Endodermal cell (in vitro differentiated cells): ENCODE measurements at regions not wholly inside any gene's neighbourhood (a gene's known extent, or its start where the extent isn't known, plus 50 kb on each side); places are given as distances from the start of the nearest gene placed in this dataset.
A peak's percentile ranks its signal among the peaks of the same experiment; 100 is the strongest.

ENCODE experiments used
- DNase-seq: peaks from one replicate; pipeline ENCODE4 v3.0.0-alpha.2; 2017
- H3K27ac ChIP-seq: 2 replicates; pipeline ENCODE4 v1.5.1; 2013; ENCODE audit warnings: mild to moderate bottlenecking, low read depth, low read length, moderate library complexity
- H3K27me3 ChIP-seq: 2 replicates; pipeline ENCODE4 v1.6.1; 2013; ENCODE audit warnings: mild to moderate bottlenecking, low read length, moderate library complexity; ENCODE audit not compliant: insufficient read depth, control insufficient read depth, poor library complexity, severe bottlenecking
- H3K36me3 ChIP-seq: 2 replicates; pipeline ENCODE4 v1.7.0; 2013; ENCODE audit warnings: mild to moderate bottlenecking, low read length, moderate library complexity; ENCODE audit not compliant: control insufficient read depth, insufficient read depth
- H3K4me1 ChIP-seq: one replicate; pipeline ENCODE4 v1.7.0; 2013; ENCODE audit warnings: low read length; ENCODE audit not compliant: control insufficient read depth, insufficient read depth
- H3K4me3 ChIP-seq: 2 replicates; pipeline ENCODE4 v1.5.1; 2013; ENCODE audit warnings: mild to moderate bottlenecking, low read length, moderate library complexity
- H3K9ac ChIP-seq: 2 replicates; pipeline ENCODE4 v1.6.1; 2013; ENCODE audit warnings: mild to moderate bottlenecking, low read length, moderate library complexity; ENCODE audit not compliant: poor library complexity, severe bottlenecking; ENCODE audit errors: extremely low read depth
- H3K9me3 ChIP-seq: 2 replicates; pipeline ENCODE4 v1.6.1; 2013; ENCODE audit warnings: mild to moderate bottlenecking, low read length, moderate library complexity; ENCODE audit not compliant: control insufficient read depth
- H3K27ac Mint-ChIP-seq: 2 replicates; pipeline ENCODE4 v1.8.0; 2020; ENCODE audit warnings: mixed read lengths
- H3K27me3 Mint-ChIP-seq: 2 replicates; pipeline ENCODE4 v1.8.0; 2021; ENCODE audit warnings: mild to moderate bottlenecking, mixed read lengths; ENCODE audit not compliant: insufficient read depth
- H3K36me3 Mint-ChIP-seq: 2 replicates; pipeline ENCODE4 v1.8.0; 2020; ENCODE audit warnings: low read depth, mixed read lengths
- H3K4me1 Mint-ChIP-seq: 2 replicates; pipeline ENCODE4 v1.8.0; 2020; ENCODE audit warnings: mixed read lengths
- H3K4me3 Mint-ChIP-seq: 2 replicates; pipeline ENCODE4 v1.8.0; 2020; ENCODE audit warnings: mild to moderate bottlenecking, moderate library complexity, mixed read lengths
- H3K9me3 Mint-ChIP-seq: 2 replicates; pipeline ENCODE4 v1.8.0; 2020; ENCODE audit warnings: mild to moderate bottlenecking, mixed read lengths
- WGBS, 2 experiments: methylation state at CpG; one replicate each; pipeline versions ENCODE4 v1.1.5 to v1.1.7; 2013; ENCODE audit warnings: missing lambda C conversion rate in 2 of 2, mixed read lengths in 1 of 2; ENCODE audit not compliant: insufficient coverage in 1 of 2, insufficient read length in 1 of 2; 5-methylcytosine and 5-hydroxymethylcytosine counted together
- TF ChIP-seq, protein P1 (sequence below): fragments of 200-600 bp; sonication (generic); conservative IDR thresholded peaks from 2 replicates; pipeline ENCODE4 v1.5.0; 2021; ENCODE audit warnings: antibody characterized with exemption, mild to moderate bottlenecking

DNA sequence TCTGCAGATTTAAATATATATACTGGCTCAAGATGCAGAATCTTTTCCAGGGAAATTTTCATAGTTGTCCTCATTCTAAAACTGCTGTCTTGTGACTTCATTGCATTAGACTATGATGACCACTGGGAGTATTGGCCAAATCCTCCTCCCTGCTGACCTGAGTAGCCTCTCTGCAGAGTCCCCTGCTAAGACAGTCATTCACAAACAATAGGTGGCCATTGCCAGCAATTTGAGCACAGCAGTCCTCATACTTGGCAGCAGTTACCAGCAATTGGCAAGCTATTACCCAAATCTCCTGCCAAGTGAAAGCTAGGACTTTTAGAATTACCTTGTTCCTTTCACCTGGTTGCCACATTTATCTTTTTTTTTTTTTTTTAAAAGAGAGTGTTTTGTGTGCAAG lies 325.8 kb downstream of the FAT3 start:
- Histone ChIP-seq H3K27me3 (no peaks in the 10 kb centered on the region), H3K9ac (no peak overlapping the region), H3K27ac (no peak overlapping the region), H3K4me1 (peaks cover 10% of the 10 kb centered on the region), H3K9me3 (no peaks in the 10 kb centered on the region), H3K4me3 (no peak overlapping the region), H3K36me3 (no peaks in the 10 kb centered on the region)
- TF ChIP-seq, protein P1, sequence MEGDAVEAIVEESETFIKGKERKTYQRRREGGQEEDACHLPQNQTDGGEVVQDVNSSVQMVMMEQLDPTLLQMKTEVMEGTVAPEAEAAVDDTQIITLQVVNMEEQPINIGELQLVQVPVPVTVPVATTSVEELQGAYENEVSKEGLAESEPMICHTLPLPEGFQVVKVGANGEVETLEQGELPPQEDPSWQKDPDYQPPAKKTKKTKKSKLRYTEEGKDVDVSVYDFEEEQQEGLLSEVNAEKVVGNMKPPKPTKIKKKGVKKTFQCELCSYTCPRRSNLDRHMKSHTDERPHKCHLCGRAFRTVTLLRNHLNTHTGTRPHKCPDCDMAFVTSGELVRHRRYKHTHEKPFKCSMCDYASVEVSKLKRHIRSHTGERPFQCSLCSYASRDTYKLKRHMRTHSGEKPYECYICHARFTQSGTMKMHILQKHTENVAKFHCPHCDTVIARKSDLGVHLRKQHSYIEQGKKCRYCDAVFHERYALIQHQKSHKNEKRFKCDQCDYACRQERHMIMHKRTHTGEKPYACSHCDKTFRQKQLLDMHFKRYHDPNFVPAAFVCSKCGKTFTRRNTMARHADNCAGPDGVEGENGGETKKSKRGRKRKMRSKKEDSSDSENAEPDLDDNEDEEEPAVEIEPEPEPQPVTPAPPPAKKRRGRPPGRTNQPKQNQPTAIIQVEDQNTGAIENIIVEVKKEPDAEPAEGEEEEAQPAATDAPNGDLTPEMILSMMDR: peak; percentile 55
- peaks cover 22% of the 10 kb centered on the region for H3K27me3 Mint-ChIP-seq
- H3K36me3 Mint-ChIP-seq: no peaks in the 10 kb centered on the region
- H3K4me1 Mint-ChIP-seq: peaks cover 28% of the 10 kb centered on the region
- H3K27ac Mint-ChIP-seq: no peak overlapping the region
- no peak overlapping the region for H3K4me3 Mint-ChIP-seq
- H3K9me3 Mint-ChIP-seq: no peaks in the 10 kb centered on the region
- DNase-seq: peak; percentile 92

DNA sequence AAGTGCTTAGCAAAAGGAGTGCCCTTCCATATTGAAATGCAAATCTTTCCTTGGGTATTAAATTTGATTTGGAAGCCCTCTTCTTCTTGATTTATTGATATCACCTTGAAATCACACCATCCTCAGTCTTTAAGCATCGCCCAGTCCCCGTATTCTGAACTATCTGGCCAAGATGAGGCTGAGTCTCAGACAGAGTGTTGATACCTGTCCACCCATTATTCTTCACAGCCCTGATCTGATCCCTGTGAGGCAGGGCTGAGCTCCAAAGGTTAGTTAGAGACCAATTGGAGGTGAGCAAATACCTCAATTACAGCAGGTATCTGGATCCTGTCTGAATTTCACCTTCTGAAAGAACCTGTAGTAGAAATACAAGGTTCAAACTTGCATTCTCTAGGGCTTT lies 326.3 kb downstream of the FAT3 start:
- Mint-ChIP-seq H3K36me3 (no peaks in the 10 kb centered on the region), H3K4me1 (peaks cover 27% of the 10 kb centered on the region), H3K9me3 (no peaks in the 10 kb centered on the region), H3K27ac (no peak overlapping the region), H3K4me3 (no peak overlapping the region), H3K27me3 (peaks cover 22% of the 10 kb centered on the region)
- Histone ChIP-seq H3K9me3 (no peaks in the 10 kb centered on the region), H3K4me1 (peaks cover 10% of the 10 kb centered on the region), H3K27ac (no peak overlapping the region), H3K4me3 (no peak overlapping the region), H3K9ac (no peak overlapping the region), H3K36me3 (no peaks in the 10 kb centered on the region), H3K27me3 (no peaks in the 10 kb centered on the region)
- DNase-seq: peak; percentile 52
- TF ChIP-seq, protein P1: no peak
- WGBS, 2 experiments: 86 to 95% methylated on average over 1 to 2 of the region's 2 CpGs

DNA sequence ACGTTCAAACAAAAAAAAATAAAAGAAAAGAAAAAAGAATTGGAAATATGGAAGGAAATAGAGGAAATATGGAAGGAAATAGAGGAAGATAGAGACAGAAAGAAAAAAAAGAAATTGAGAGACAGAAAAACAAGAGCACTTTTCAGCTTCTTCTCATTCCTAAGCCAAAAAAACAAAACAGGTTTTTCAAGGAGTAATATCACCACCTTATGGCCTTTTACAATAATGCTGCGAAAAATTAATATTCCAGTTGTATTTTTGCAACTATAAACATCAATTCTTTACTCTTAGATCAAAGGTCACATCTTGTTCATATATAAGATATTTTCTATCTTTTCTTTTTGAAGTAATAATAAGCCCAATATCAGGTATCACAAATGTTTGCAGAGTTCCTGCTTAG lies 328.3 kb downstream of the FAT3 start:
- TF ChIP-seq, protein P1: peak; percentile 52
- Histone ChIP-seq H3K9me3 (no peaks in the 10 kb centered on the region), H3K36me3 (no peaks in the 10 kb centered on the region), H3K9ac (no peak overlapping the region), H3K4me3 (no peak overlapping the region), H3K4me1 (peaks cover 15% of the 10 kb centered on the region), H3K27ac (no peak overlapping the region), H3K27me3 (no peaks in the 10 kb centered on the region)
- H3K4me3 Mint-ChIP-seq: no peak overlapping the region
- DNase-seq: no peak
- no peak overlapping the region for H3K27ac Mint-ChIP-seq
- no peaks in the 10 kb centered on the region for H3K9me3 Mint-ChIP-seq
- no peaks in the 10 kb centered on the region for H3K36me3 Mint-ChIP-seq
- H3K4me1 Mint-ChIP-seq: peaks cover 21% of the 10 kb centered on the region
- H3K27me3 Mint-ChIP-seq: peaks cover 11% of the 10 kb centered on the region
- WGBS, 2 experiments: 43 to 79% methylated on average over 1 to 2 of the region's 2 CpGs
